Retinal pigment epithelial cell (primary cell): ENCODE measurements at regions not wholly inside any gene's neighbourhood (a gene's known extent, or its start where the extent isn't known, plus 50 kb on each side); places are given as distances from the start of the nearest gene placed in this dataset.

Source experiments
- DNase-seq: peaks from one replicate; pipeline ENCODE4 v3.0.0-alpha.2; 2010; ENCODE audit warnings: low read depth
- H3K4me3 ChIP-seq: 2 replicates; pipeline ENCODE4 v1.5.1; 2011; ENCODE audit warnings: mild to moderate bottlenecking, low read length, control low read depth, moderate library complexity
- CTCF ChIP-seq: conservative IDR thresholded peaks from 2 replicates; pipeline ENCODE4 v1.5.1; 2011; ENCODE audit warnings: low read depth, low read length, control low read depth, inconsistent platforms

GRCh38 chr3:40971191-40972168 is 227.8 kb upstream of the CTNNB1 start:
- peak; percentile 29 for DNase-seq
- no peak overlapping the region for H3K4me3 ChIP-seq
- no peak for TF ChIP-seq CTCF

GRCh38 chr3:40972350-40972749 is 227.0 kb upstream of the CTNNB1 start:
- no peak for TF ChIP-seq CTCF
- no peak for DNase-seq
- no peak overlapping the region for H3K4me3 ChIP-seq

- TF ChIP-seq CTCF = no peak
- H3K4me3 ChIP-seq = no peak overlapping the region
These were observed 226.2 kb upstream of the CTNNB1 start for GRCh38 chr3:40973141-40973540.

GRCh38 chr3:40975711-40976121 is 223.6 kb upstream of the CTNNB1 start:
- no peak for DNase-seq
- no peak for TF ChIP-seq CTCF
- H3K4me3 ChIP-seq = no peak overlapping the region

More at GRCh38 chr3:40973141-40973540, 226.2 kb upstream of the CTNNB1 start:
- DNase-seq = no peak

- no peak overlapping the region for H3K4me3 ChIP-seq
- no peak for DNase-seq
- no peak for TF ChIP-seq CTCF
These were observed 223.1 kb upstream of the CTNNB1 start for GRCh38 chr3:40976241-40976640.

- DNase-seq = no peak
- no peak for TF ChIP-seq CTCF
- no peak overlapping the region for H3K4me3 ChIP-seq
These were observed 220.9 kb upstream of the CTNNB1 start for GRCh38 chr3:40978442-40978841.

GRCh38 chr3:40979962-40980361 is 219.3 kb upstream of the CTNNB1 start:
- no peak for DNase-seq
- no peak for TF ChIP-seq CTCF
- H3K4me3 ChIP-seq = no peak overlapping the region
